ENCODE measurements at regions not wholly inside any gene's neighbourhood (a gene's known extent, or its start where the extent isn't known, plus 50 kb on each side); places are given as distances from the start of the nearest gene placed in this dataset.

- no peak overlapping the region for H3K4me3 ChIP-seq (ENCODE audit: insufficient read depth, low read depth, low read length)
- H2AK5ac ChIP-seq (ENCODE audit: low read depth, low read length) = no peak overlapping the region
- H3K56ac ChIP-seq (ENCODE audit: extremely low read depth, insufficient read depth, low read length) = no peak overlapping the region
- H4K20me1 ChIP-seq (ENCODE audit: insufficient read depth, low read length) = no peaks in the 10 kb centered on the region
- CTCF ChIA-PET = no interaction called here
- no peak for ATAC-seq (ENCODE audit: low read depth)
- in situ Hi-C loops (cut with MboI; ENCODE audit: low sequenced_read_pairs) = no loop called here
- no TSS peak for BruUV-seq (replicated peaks)
- no peak overlapping the region for H2BK15ac ChIP-seq (ENCODE audit: low read depth, low read length)
- peaks cover 2% of the 10 kb centered on the region for H3K4me1 ChIP-seq (ENCODE audit: control insufficient read depth, insufficient read depth, low read length)
- H3K4me2 ChIP-seq (ENCODE audit: low read depth, low read length) = no peak overlapping the region
- no peak overlapping the region for H3K9ac ChIP-seq (ENCODE audit: low read depth, low read length)
- no peak overlapping the region for H4K8ac ChIP-seq (ENCODE audit: low read depth in 2 of 2, low read length in 2 of 2)
- no peak overlapping the region for H2BK20ac ChIP-seq (ENCODE audit: low read depth, low read length)
- H3K9me1 ChIP-seq (ENCODE audit: insufficient read depth, low read length) = peaks cover 4% of the 10 kb centered on the region; the same call in 1 of the 2 replicates
- H3K18ac ChIP-seq (ENCODE audit: low read depth, low read length) = no peak overlapping the region
- TF ChIP-seq NFE2L2 (IDR thresholded peaks at IDR 0.05; ENCODE audit: low read depth, low read length) = no peak
- TF ChIP-seq CEBPB (IDR thresholded peaks at IDR 0.05; ENCODE audit: low read depth, low read length) = no peak
- no peak for TF ChIP-seq CTCF (conservative IDR thresholded peaks at IDR 0.05; ENCODE audit: low read depth, low read length)
- TF ChIP-seq RFX5 (IDR thresholded peaks at IDR 0.05; ENCODE audit: low read depth, low read length) = no peak
- no peak for TF ChIP-seq FOS (IDR thresholded peaks at IDR 0.05; ENCODE audit: low read depth, low read length)
- POLR2A ChIA-PET (ENCODE audit: unreplicated experiment) = no interaction called here
- dilution Hi-C loops (cut with HindIII; ENCODE audit: low sequenced_read_pairs, unreplicated experiment) = no loop called here
- no peaks in the 10 kb centered on the region for H3K36me3 ChIP-seq (ENCODE audit: control insufficient read depth, insufficient read depth, low read length)
- intact Hi-C loops (cut with micrococcal nuclease) = loop anchor here (10.0 kb wide), 1 partner anchor 422 kb away; no protein-coding TSS in a partner anchor
- no peak overlapping the region for H3K14ac ChIP-seq (replicated peaks; ENCODE audit: low read depth, low read length)
- H2AFZ ChIP-seq (replicated peaks; ENCODE audit: low read length, poor library complexity) = no peak overlapping the region
- no peak overlapping the region for H3K23ac ChIP-seq (ENCODE audit: low read depth, low read length)
- no peak overlapping the region for H2AK9ac ChIP-seq (replicated peaks; ENCODE audit: low read depth, low read length, poor library complexity)
- H2BK5ac ChIP-seq (ENCODE audit: low read depth, low read length, poor library complexity, severe bottlenecking) = no peak overlapping the region
- WGBS, 2 experiments (ENCODE audit: extremely low coverage in 2 of 2, insufficient read length in 1 of 2) = no CpG with 5 or more reads among the region's 2 CpGs
- no peak overlapping the region for H3K27ac ChIP-seq (ENCODE audit: insufficient read depth, low read length)
- H4K5ac ChIP-seq (ENCODE audit: low read depth, low read length) = no peak overlapping the region
- no peak overlapping the region for H3K4ac ChIP-seq (ENCODE audit: low read depth, low read length)
- DNase-seq = no peak
- no peaks in the 10 kb centered on the region for H3K79me1 ChIP-seq (ENCODE audit: low read depth in 1 of 2, low read length in 2 of 2)
- H3K9me3 ChIP-seq (ENCODE audit: control insufficient read depth, insufficient read depth, low read length) = peaks cover 7% of the 10 kb centered on the region
- no peak overlapping the region for H4K91ac ChIP-seq (ENCODE audit: insufficient read depth, low read depth, low read length)
- no peaks in the 10 kb centered on the region for H3K27me3 ChIP-seq (ENCODE audit: control insufficient read depth, insufficient read depth, low read length)
- no peak overlapping the region for H2BK120ac ChIP-seq (ENCODE audit: low read depth, low read length)
Measured at GRCh38 chr5:120382833-120383232, 81.3 kb upstream of the PRR16 start.
